Progenitor cell of endocrine pancreas (in vitro differentiated cells): ENCODE measurements at regions not wholly inside any gene's neighbourhood (a gene's known extent, or its start where the extent isn't known, plus 50 kb on each side); places are given as distances from the start of the nearest gene placed in this dataset.
A peak's percentile ranks its signal among the peaks of the same experiment; 100 is the strongest.

Source experiments
- DNase-seq: peaks from one replicate; pipeline ENCODE4 v3.0.0; 2021; ENCODE audit warnings: low spot score; ENCODE audit not compliant: unreplicated experiment
- H3K27ac Mint-ChIP-seq: 2 replicates; pipeline ENCODE4 v1.8.0; 2021; ENCODE audit warnings: mild to moderate bottlenecking, moderate library complexity, mixed read lengths
- H3K27me3 Mint-ChIP-seq: 2 replicates; pipeline ENCODE4 v1.8.0; 2021; ENCODE audit warnings: mixed read lengths
- H3K36me3 Mint-ChIP-seq: 2 replicates; pipeline ENCODE4 v1.8.0; 2022; ENCODE audit warnings: mixed read lengths; ENCODE audit not compliant: insufficient read depth
- H3K4me1 Mint-ChIP-seq: 2 replicates; pipeline ENCODE4 v1.8.0; 2021; ENCODE audit warnings: low read depth, mixed read lengths
- H3K4me3 Mint-ChIP-seq: 2 replicates; pipeline ENCODE4 v1.8.0; 2021; ENCODE audit warnings: low read depth, mild to moderate bottlenecking, moderate library complexity, mixed read lengths
- H3K9me3 Mint-ChIP-seq: 2 replicates; pipeline ENCODE4 v1.8.0; 2021; ENCODE audit warnings: low read depth, mixed read lengths
- TF ChIP-seq, protein P1 (sequence below): fragments of 200-600 bp; sonication (generic); IDR thresholded peaks from one replicate; pipeline ENCODE4 v1.5.0; 2021; ENCODE audit warnings: antibody characterized with exemption, mild to moderate bottlenecking; ENCODE audit not compliant: unreplicated experiment

DNA sequence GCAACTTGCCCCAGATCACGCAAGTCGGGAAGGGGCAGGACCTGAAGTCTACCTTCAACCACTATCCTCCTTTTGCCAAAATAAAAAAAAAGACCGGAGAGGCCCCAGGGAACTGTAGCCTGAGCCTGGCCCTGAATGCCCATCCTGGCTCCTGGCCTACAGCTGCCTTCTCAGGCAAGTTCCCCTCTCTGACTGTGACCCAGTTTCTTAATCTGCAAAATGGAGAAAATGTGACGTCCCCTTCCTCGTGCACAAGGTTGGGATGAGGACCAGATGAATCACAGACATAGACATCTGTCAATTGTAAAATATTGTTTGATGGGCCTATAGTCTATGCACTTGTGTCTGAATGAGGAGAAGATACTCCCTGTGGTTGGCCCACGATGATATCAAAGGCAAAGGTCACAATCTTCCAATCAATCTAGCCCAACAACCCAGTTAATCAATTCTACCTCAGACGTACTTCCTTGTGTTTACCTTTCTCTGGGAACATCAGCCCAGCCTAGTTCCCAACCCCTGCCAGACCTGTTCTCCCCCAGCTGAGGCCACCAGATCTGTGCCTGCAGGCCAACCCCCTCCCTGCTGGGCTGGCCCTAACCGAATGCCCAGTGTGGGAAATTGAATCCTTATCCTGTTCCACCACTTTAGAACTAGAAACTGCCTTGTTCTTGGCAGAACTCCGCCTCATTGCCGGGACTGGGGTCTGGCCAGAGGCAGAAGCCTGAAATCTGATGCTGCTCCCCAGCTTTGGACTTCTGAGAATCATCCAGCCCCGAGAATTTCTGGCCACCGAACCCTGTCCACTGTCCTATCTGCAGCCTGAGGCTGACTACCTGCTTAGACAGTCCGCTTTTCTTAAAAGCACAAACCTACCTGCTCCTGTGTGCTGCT is 101.8 kb upstream of the LIPC start:
- H3K27me3 Mint-ChIP-seq = no peaks in the 10 kb centered on the region
- peaks cover 42% of the 10 kb centered on the region for H3K4me1 Mint-ChIP-seq
- H3K9me3 Mint-ChIP-seq = peaks cover 41% of the 10 kb centered on the region
- H3K4me3 Mint-ChIP-seq = peak overlapping the region; percentile 45
- H3K36me3 Mint-ChIP-seq = peaks cover 7% of the 10 kb centered on the region
- DNase-seq = peak; percentile 23
- H3K27ac Mint-ChIP-seq = peak overlapping the region; percentile 98
- TF ChIP-seq, protein P1, sequence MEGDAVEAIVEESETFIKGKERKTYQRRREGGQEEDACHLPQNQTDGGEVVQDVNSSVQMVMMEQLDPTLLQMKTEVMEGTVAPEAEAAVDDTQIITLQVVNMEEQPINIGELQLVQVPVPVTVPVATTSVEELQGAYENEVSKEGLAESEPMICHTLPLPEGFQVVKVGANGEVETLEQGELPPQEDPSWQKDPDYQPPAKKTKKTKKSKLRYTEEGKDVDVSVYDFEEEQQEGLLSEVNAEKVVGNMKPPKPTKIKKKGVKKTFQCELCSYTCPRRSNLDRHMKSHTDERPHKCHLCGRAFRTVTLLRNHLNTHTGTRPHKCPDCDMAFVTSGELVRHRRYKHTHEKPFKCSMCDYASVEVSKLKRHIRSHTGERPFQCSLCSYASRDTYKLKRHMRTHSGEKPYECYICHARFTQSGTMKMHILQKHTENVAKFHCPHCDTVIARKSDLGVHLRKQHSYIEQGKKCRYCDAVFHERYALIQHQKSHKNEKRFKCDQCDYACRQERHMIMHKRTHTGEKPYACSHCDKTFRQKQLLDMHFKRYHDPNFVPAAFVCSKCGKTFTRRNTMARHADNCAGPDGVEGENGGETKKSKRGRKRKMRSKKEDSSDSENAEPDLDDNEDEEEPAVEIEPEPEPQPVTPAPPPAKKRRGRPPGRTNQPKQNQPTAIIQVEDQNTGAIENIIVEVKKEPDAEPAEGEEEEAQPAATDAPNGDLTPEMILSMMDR = no peak

- Mint-ChIP-seq H3K4me3 (peak overlapping the region; percentile 45), H3K4me1 (peaks cover 42% of the 10 kb centered on the region), H3K9me3 (peaks cover 33% of the 10 kb centered on the region), H3K27ac (peak overlapping the region; percentile 98), H3K27me3 (no peaks in the 10 kb centered on the region), H3K36me3 (peaks cover 7% of the 10 kb centered on the region)
- no peak for DNase-seq
- TF ChIP-seq, protein P1 = no peak
These were observed 100.8 kb upstream of the LIPC start for GRCh38 chr15:58330741-58331559.

DNA sequence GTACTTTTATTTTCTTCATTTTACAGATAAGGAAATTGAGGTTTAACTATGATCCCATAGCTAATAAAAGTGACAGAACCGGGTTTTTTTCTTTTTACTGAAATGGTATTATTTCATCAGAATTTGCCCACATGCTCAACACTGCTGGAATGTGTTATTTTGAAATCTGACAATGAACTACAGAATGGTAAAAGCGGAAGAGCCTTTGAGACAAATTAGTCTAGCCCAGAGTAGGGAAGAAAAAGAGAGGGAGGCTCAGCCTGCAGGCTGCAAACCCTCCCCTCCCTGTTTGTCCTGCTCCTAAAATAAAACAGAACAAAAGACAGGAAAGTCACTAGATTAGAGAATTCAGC is 100.3 kb upstream of the LIPC start:
- H3K4me1 Mint-ChIP-seq = peaks cover 43% of the 10 kb centered on the region
- H3K36me3 Mint-ChIP-seq = peaks cover 7% of the 10 kb centered on the region
- H3K4me3 Mint-ChIP-seq = no peak overlapping the region
- peak overlapping the region; percentile 98 for H3K27ac Mint-ChIP-seq
- TF ChIP-seq, protein P1 = no peak
- H3K9me3 Mint-ChIP-seq = peaks cover 27% of the 10 kb centered on the region
- no peaks in the 10 kb centered on the region for H3K27me3 Mint-ChIP-seq
- DNase-seq = no peak

GRCh38 chr15:58331913-58332675 is 99.7 kb upstream of the LIPC start:
- peak overlapping the region; percentile 98 for H3K27ac Mint-ChIP-seq
- H3K36me3 Mint-ChIP-seq = peaks cover 5% of the 10 kb centered on the region
- H3K4me3 Mint-ChIP-seq = peak overlapping the region; percentile 55
- TF ChIP-seq, protein P1 = no peak
- no peak for DNase-seq
- H3K27me3 Mint-ChIP-seq = no peaks in the 10 kb centered on the region
- peaks cover 22% of the 10 kb centered on the region for H3K9me3 Mint-ChIP-seq
- H3K4me1 Mint-ChIP-seq = peaks cover 43% of the 10 kb centered on the region
